NCI-H2196 (cell line): ENCODE measurements at regions not wholly inside any gene's neighbourhood (a gene's known extent, or its start where the extent isn't known, plus 50 kb on each side); places are given as distances from the start of the nearest gene placed in this dataset.
"Not testable (repeated sequence)": the region's sequence is repeated elsewhere in the genome, so short reads cannot be mapped to it uniquely, and the experiment has no call there.

Source experiments
- DNase-seq: peaks from one replicate; lab custom pipeline; 2025; ENCODE audit not compliant: unreplicated experiment; lab: John Stamatoyannopoulos, UW

- no peak for DNase-seq
These were observed 337.0 kb upstream of the SLC7A11 start for GRCh38 chr4:138579146-138579545.

- not testable (repeated sequence) for DNase-seq
These were observed 335.7 kb upstream of the SLC7A11 start for GRCh38 chr4:138577826-138578225.

GRCh38 chr4:138577145-138577544 is 335.0 kb upstream of the SLC7A11 start:
- DNase-seq, result no peak

DNA sequence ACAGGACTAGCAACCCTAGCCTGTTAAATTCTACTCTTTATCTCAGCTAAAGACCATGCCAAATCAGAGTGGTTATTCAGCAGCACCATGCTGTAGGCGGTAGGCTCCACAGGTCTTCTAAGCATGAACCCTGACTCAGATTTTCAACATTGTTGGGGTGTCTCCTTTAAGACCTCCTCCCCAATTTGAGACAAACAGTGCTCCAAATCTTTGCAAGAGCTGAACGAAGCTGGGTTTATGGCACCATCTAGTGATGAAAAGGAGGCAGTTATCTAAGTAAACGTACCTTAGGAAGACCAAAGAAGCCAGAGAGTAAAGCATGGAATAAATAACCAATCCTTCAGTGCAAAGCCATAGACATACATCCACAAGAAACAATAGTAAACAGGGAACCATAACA is 334.5 kb upstream of the SLC7A11 start:
- peak; percentile 2 for DNase-seq

- no peak for DNase-seq
These were observed 331.1 kb upstream of the SLC7A11 start for GRCh38 chr4:138573246-138573645.

GRCh38 chr4:138572007-138572406 is 329.9 kb upstream of the SLC7A11 start:
- no peak for DNase-seq

- DNase-seq, result no peak
These were observed 325.5 kb upstream of the SLC7A11 start for GRCh38 chr4:138567696-138568095.

- no peak for DNase-seq
These were observed 323.4 kb upstream of the SLC7A11 start for GRCh38 chr4:138565576-138565975.

DNA sequence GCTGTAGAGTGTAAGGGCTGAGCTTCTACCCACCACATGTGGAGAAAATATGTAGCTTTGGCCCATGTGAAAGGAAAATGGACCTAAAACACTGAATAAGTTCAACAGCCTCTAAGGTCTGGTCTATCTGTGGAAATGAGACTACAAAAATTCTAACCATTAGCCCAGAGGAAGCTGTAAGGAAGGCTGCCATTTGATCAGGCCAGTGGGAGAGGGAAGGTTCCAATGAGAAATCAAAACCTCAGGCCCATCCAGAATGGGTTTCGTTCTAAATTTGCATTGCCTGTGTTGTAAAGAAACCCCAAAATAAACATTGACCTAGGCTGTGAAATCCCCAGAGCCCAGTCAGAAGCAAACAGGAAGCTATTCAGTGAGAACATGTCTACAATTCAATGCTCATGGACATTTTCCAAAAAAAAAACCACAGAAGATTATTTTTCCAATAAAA is 320.4 kb upstream of the SLC7A11 start:
- no peak for DNase-seq

DNA sequence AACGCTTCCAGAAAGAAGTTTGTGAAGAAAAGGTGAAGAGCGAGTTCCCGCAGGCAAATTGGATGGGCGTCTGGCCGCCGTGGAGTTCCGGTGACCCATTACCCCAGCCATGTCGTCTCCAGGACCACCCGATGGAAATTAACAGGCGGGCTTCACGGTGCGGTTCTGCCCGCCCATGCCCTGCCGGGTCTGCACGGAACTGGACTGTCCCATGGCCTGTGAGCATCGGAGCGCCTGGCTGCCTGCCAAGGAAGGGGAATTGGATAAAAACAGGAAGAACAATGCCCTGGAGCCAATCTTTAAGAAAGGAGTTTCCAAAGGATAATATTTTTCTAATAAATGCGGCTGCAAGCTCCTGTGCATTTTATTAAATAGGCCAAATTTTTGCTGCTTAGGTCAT is 319.8 kb upstream of the SLC7A11 start:
- DNase-seq, result no peak

- no peak for DNase-seq
These were observed 319.2 kb upstream of the SLC7A11 start for GRCh38 chr4:138561276-138561880.

DNA sequence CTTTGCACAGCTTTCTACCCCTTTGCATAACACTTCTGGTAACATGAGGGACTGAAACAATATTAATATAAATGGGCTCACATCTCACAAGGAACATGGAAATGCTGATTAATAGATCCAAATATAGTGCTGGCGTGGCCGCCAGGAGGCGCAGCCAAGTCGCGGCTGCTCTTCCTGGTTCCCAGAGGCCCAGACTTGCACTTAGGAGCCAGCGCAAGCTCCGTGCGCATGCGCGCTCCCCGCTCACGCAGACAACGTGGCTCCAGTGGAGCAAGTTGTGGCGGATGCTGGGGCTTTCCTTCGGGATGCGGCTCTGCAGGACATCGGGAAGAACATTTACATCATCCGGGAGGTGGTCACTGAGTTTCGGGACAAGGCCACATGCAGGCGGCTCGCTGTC is 318.3 kb upstream of the SLC7A11 start:
- no peak for DNase-seq

DNA sequence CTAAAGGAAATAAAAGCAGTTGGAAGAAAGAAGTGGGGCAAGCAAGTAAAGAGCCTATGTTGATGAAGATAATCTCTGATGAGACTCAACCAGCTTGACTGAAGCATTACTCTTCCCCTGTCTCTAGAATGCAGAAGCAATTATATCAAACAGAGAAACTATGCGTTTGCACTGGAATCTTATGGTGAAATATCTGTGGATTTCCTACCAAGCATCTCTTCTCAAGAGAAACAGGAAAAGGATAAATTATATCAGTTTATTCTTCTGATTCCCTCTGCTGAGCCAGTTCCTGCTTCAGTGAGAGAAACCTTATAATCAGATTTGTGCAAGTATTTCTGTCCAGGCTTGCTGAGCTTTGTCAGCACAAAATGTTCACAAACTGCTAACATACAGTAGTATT is 316.7 kb upstream of the SLC7A11 start:
- DNase-seq, result no peak

- DNase-seq, result no peak
These were observed 313.4 kb upstream of the SLC7A11 start for GRCh38 chr4:138555584-138555983.

GRCh38 chr4:138555108-138555507 is 313.0 kb upstream of the SLC7A11 start:
- no peak for DNase-seq

GRCh38 chr4:138553001-138553845 is 311.1 kb upstream of the SLC7A11 start:
- DNase-seq, result no peak

DNA sequence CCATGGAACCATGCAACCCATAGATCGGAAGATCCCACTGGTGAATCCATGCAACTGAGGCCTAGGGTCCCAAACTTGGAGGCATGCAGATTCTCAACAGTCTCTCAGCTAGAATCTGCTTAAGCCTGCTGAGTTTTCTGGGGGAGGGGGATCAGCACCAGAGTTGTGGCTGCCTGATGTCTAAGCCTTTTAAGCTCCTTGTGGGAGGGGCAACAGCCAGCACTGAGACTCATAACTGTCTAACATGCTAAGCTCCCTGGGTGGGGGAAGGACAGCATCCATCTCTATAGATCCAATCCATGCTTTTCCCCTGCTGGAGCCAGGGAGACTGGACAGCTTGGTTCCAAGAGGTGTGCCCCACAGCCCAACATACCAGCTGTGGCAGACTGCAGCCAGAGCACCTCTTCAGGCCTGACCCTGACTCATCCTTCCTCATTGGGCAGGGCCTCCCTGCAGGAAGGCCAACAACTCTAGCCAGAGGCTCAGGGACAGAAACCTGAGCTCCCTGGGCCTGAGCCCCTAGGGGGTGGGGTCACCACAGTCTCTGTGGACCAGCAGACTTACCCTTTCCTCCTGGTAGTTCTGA is 300.1 kb upstream of the SLC7A11 start:
- no peak for DNase-seq

GRCh38 chr4:138540056-138540800 is 298.1 kb upstream of the SLC7A11 start:
- DNase-seq, result no peak

GRCh38 chr4:138538743-138539142 is 296.6 kb upstream of the SLC7A11 start:
- DNase-seq, result no peak

GRCh38 chr4:138537731-138538490 is 295.8 kb upstream of the SLC7A11 start:
- DNase-seq, result no peak

- DNase-seq, result no peak
These were observed 293.2 kb upstream of the SLC7A11 start for GRCh38 chr4:138535316-138535715.
